ENCODE measurements at regions not wholly inside any gene's neighbourhood (a gene's known extent, or its start where the extent isn't known, plus 50 kb on each side); places are given as distances from the start of the nearest gene placed in this dataset.
"Not testable (repeated sequence)": the region's sequence is repeated elsewhere in the genome, so short reads cannot be mapped to it uniquely, and the experiment has no call there.

- ATAC-seq (ENCODE audit: low FRiP score) (no peak), DNase-seq (ENCODE audit: low spot score) (no peak)
- no peak for TF ChIP-seq CTCF (IDR thresholded peaks at IDR 0.05)
Observed at GRCh38 chr5:135743705-135744411, 90.6 kb upstream of the SLC25A48 start.

GRCh38 chr5:135743181-135743580, 91.3 kb upstream of the SLC25A48 start:
- TF ChIP-seq CTCF (IDR thresholded peaks at IDR 0.05) = no peak
- no peak for ATAC-seq (ENCODE audit: low FRiP score)

GRCh38 chr5:135742240-135742639, 92.2 kb upstream of the SLC25A48 start:
- DNase-seq (ENCODE audit: low spot score); ATAC-seq (ENCODE audit: low FRiP score): not testable (repeated sequence)

More at GRCh38 chr5:135743181-135743580, 91.3 kb upstream of the SLC25A48 start:
- DNase-seq (ENCODE audit: low spot score) = no peak

- no peak for DNase-seq (ENCODE audit: low spot score)
- no peak for TF ChIP-seq CTCF (IDR thresholded peaks at IDR 0.05)
- ATAC-seq (ENCODE audit: low FRiP score) = no peak
Observed at GRCh38 chr5:135741040-135741439, 93.4 kb upstream of the SLC25A48 start.

- no peak for DNase-seq (ENCODE audit: low spot score)
- no peak for TF ChIP-seq CTCF (IDR thresholded peaks at IDR 0.05)
Observed at GRCh38 chr5:135740475-135740874, 94.0 kb upstream of the SLC25A48 start.

GRCh38 chr5:135739383-135739981, 95.0 kb upstream of the SLC25A48 start:
- no peak for DNase-seq (ENCODE audit: low spot score)
- no peak for TF ChIP-seq CTCF (IDR thresholded peaks at IDR 0.05)
- no peak for ATAC-seq (ENCODE audit: low FRiP score)

More at GRCh38 chr5:135740475-135740874, 94.0 kb upstream of the SLC25A48 start:
- no peak for ATAC-seq (ENCODE audit: low FRiP score)

- no peak for DNase-seq (ENCODE audit: low spot score)
- no peak for ATAC-seq (ENCODE audit: low FRiP score)
- no peak for TF ChIP-seq CTCF (IDR thresholded peaks at IDR 0.05)
Observed at GRCh38 chr5:135738564-135738875, 95.9 kb upstream of the SLC25A48 start.
